ENCODE measurements at regions not wholly inside any gene's neighbourhood (a gene's known extent, or its start where the extent isn't known, plus 50 kb on each side); places are given as distances from the start of the nearest gene placed in this dataset.
"Not testable (repeated sequence)": the region's sequence is repeated elsewhere in the genome, so short reads cannot be mapped to it uniquely, and the experiment has no call there.

GRCh38 chr2:94584569-94584968, 286.7 kb upstream of the TEKT4 start:
- H3K79me2 ChIP-seq (ENCODE audit: control insufficient read depth in 1 of 2, insufficient read depth in 2 of 2, low read length in 2 of 2); H3K14ac ChIP-seq (ENCODE audit: insufficient read length); H3K18ac ChIP-seq (ENCODE audit: extremely low read depth, low read length); H3K23me2 ChIP-seq (ENCODE audit: low read depth, low read length); POLR2A ChIA-PET (ENCODE audit: partially characterized antibody); H4K8ac ChIP-seq (ENCODE audit: extremely low read depth, insufficient read depth, low read length); H2BK120ac ChIP-seq (replicated peaks; ENCODE audit: low read depth, low read length); H3K23ac ChIP-seq (ENCODE audit: insufficient read length); H2AFZ ChIP-seq (ENCODE audit: low read length); H2BK20ac ChIP-seq (ENCODE audit: low read length); H2BK15ac ChIP-seq (ENCODE audit: low read length); H3K4me1 ChIP-seq (replicated peaks in 1 of 4; ENCODE audit: control insufficient read depth in 3 of 4, insufficient read depth in 4 of 4, low read length in 3 of 4); H2BK12ac ChIP-seq (ENCODE audit: low read depth, low read length); H3K27me3 ChIP-seq (replicated peaks in 1 of 4; ENCODE audit: control insufficient read depth in 3 of 4, extremely low read depth in 1 of 4, insufficient read depth in 3 of 4, low read length in 3 of 4); FAIRE-seq; H3K79me1 ChIP-seq (ENCODE audit: low read depth, low read length); H3K9ac ChIP-seq (replicated peaks in 1 of 4; ENCODE audit: extremely low read depth in 1 of 4, low read depth in 3 of 4, low read length in 3 of 4); H4K20me1 ChIP-seq (replicated peaks in 1 of 2; ENCODE audit: control insufficient read depth in 1 of 2, insufficient read depth in 2 of 2, low read length in 2 of 2); H4K91ac ChIP-seq (replicated peaks; ENCODE audit: insufficient read length, low read length); H3K4ac ChIP-seq (replicated peaks; ENCODE audit: insufficient read length, low read depth, low read length); H3K56ac ChIP-seq (replicated peaks; ENCODE audit: insufficient read length, low read depth, low read length); H2BK5ac ChIP-seq (ENCODE audit: low read depth, low read length); H4K5ac ChIP-seq (ENCODE audit: insufficient read length, low read depth, low read length); H2AK5ac ChIP-seq (ENCODE audit: low read depth, low read length); DNase-seq (ENCODE audit: low read depth in 1 of 2, low spot score in 2 of 2); H3K27ac ChIP-seq (ENCODE audit: low read depth, low read length); H3K36me3 ChIP-seq (ENCODE audit: control insufficient read depth in 2 of 4, insufficient read depth in 4 of 4, low read length in 3 of 4); H3K4me2 ChIP-seq (ENCODE audit: insufficient read depth in 1 of 2, low read depth in 2 of 2, low read length in 2 of 2); H3K4me3 ChIP-seq (ENCODE audit: extremely low read depth in 1 of 4, insufficient read depth in 2 of 4, low read depth in 3 of 4, low read length in 4 of 4); CTCF ChIA-PET (ENCODE audit: partially characterized antibody): not testable (repeated sequence)
- 20% methylated on average over 1 of the region's 1 CpG; no CpG with 5 or more reads in 1 of the 2 experiments for WGBS, 2 experiments (ENCODE audit: extremely low coverage in 1 of 2, insufficient coverage in 1 of 2, insufficient read length in 1 of 2, insufficient replicate concordance in 2 of 2, low coverage in 1 of 2, low lambda C conversion rate in 2 of 2, missing lambda C conversion rate in 1 of 2)
- peaks cover 0 to 40% of the 10 kb centered on the region in 2 experiments; a peak in 2 of 4 replicates for H3K9me3 ChIP-seq (ENCODE audit: insufficient read depth in 2 of 2, low read depth in 1 of 2, low read length in 1 of 2)
